ENCODE measurements at regions not wholly inside any gene's neighbourhood (a gene's known extent, or its start where the extent isn't known, plus 50 kb on each side); places are given as distances from the start of the nearest gene placed in this dataset.

DNA sequence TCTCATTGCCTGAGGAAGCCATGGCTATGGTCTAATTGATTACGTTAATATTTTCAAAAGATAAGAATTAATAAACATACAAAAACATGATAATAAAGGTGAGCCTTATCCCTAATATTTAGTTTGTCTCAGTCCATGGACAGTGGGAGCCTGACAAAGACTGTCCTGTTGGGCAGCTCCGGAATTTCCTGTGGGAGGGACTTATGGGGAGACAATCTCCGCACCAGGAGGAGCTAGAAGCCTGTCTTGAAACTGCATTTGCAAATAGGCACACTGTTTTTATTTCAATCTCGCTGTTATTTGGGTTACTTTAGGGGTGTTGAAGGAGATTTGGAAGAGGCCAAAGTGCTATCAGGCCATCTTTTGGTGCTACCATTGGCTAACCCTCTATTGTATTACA lies 50.8 kb upstream of the ZDHHC17 start:
- Mint-ChIP-seq H3K4me3 (no peak overlapping the region), H3K27me3 (ENCODE audit: insufficient read depth) (no peaks in the 10 kb centered on the region), H3K36me3 (ENCODE audit: low read depth) (no peaks in the 10 kb centered on the region), H3K9me3 (no peaks in the 10 kb centered on the region), H3K4me1 (ENCODE audit: low read depth) (peaks cover 28% of the 10 kb centered on the region), H3K27ac (no peak overlapping the region)
- no peak for TF ChIP-seq CTCF (IDR thresholded peaks at IDR 0.05)
- DNase-seq = no peak

DNA sequence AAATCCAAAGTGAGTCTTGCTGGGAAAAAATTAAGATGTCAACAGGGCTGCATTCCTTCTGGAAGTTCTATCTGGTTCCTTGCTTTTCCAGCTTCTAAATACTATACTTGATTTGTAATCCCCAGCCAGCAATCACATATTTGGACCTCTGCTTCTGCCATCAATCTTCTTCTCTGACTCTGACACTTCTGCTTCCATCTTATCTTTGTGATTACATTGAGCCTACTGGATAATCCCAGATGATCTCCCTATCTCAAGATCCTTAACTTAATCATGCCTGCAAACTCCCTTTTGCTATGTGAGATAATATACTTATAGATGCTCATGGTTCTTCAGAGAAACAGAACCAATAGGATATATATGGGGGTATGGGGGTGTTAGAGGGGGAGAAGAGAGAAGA lies 49.9 kb upstream of the ZDHHC17 start:
- DNase-seq = no peak
- Mint-ChIP-seq H3K4me1 (ENCODE audit: low read depth) (peaks cover 37% of the 10 kb centered on the region), H3K4me3 (no peak overlapping the region), H3K9me3 (no peaks in the 10 kb centered on the region), H3K36me3 (ENCODE audit: low read depth) (no peaks in the 10 kb centered on the region), H3K27ac (no peak overlapping the region), H3K27me3 (ENCODE audit: insufficient read depth) (no peaks in the 10 kb centered on the region)
- TF ChIP-seq CTCF (IDR thresholded peaks at IDR 0.05) = no peak

Measured in HFFc6 (cell line).